CD4-positive, alpha-beta T cell (primary cell): ENCODE measurements at regions not wholly inside any gene's neighbourhood (a gene's known extent, or its start where the extent isn't known, plus 50 kb on each side); places are given as distances from the start of the nearest gene placed in this dataset.

ENCODE experiments used
- ATAC-seq: fragments of 200-7000 bp; cut with Tn5 transposase; one replicate; pipeline ENCODE4 v1.10.0; 2022; ENCODE audit warnings: mild to moderate bottlenecking; ENCODE audit not compliant: poor library complexity
- CTCF ChIA-PET: fragments of 350-600 bp; sonication (Branson Sonifier 250); formaldehyde crosslinking; loops from one replicate; lab custom pipeline; 2021; ENCODE audit warnings: antibody characterized with exemption, inconsistent platforms; lab: Charles Lee
- POLR2A ChIA-PET: fragments of 350-600 bp; sonication (Branson Sonifier 250); formaldehyde crosslinking; loops from one replicate; lab custom pipeline; 2021; ENCODE audit warnings: antibody characterized with exemption, inconsistent platforms; lab: Charles Lee
- DNase-seq, 14 experiments: peaks; one replicate each; pipeline ENCODE4 v3.0.0-alpha.2; 2013 to 2020; ENCODE audit warnings: mixed read lengths in 2 of 14
- H3K27ac ChIP-seq, 2 donors: one replicate each; pipeline versions ENCODE4 v1.5.1 to v1.7.0; 2013; ENCODE audit warnings: low read length in 2 of 2, low read depth in 1 of 2, mild to moderate bottlenecking in 1 of 2
- H3K27me3 ChIP-seq, 2 experiments: 1 replicate in 1 of 2; 2 replicates in 1 of 2; pipeline versions ENCODE4 v1.6.1 to v1.7.0; 2013; ENCODE audit warnings: low read length in 2 of 2, control low read depth in 1 of 2, mild to moderate bottlenecking in 1 of 2, moderate library complexity in 1 of 2; ENCODE audit not compliant: insufficient read depth in 2 of 2, control insufficient read depth in 1 of 2
- H3K36me3 ChIP-seq: one replicate; pipeline ENCODE4 v1.6.1; 2013; ENCODE audit warnings: low read length, control low read depth; ENCODE audit not compliant: insufficient read depth
- H3K4me1 ChIP-seq: one replicate; pipeline ENCODE4 v1.6.1; 2013; ENCODE audit warnings: low read length, control low read depth; ENCODE audit not compliant: insufficient read depth
- H3K4me3 ChIP-seq: one replicate; pipeline ENCODE4 v1.5.1; 2013; ENCODE audit warnings: mild to moderate bottlenecking, low read length, moderate library complexity
- H3K9me3 ChIP-seq, 2 experiments: 1 replicate in 1 of 2; 2 replicates in 1 of 2; pipeline versions ENCODE4 v1.6.1 to v1.7.0; 2013; ENCODE audit warnings: low read length in 2 of 2, mild to moderate bottlenecking in 2 of 2, control low read depth in 1 of 2, moderate library complexity in 1 of 2; ENCODE audit not compliant: control insufficient read depth in 1 of 2, insufficient read depth in 1 of 2
- H3K27ac Mint-ChIP-seq: one replicate; pipeline ENCODE4 v1.8.0; 2020; ENCODE audit warnings: mixed read lengths
- H3K27me3 Mint-ChIP-seq: one replicate; pipeline ENCODE4 v1.8.0; 2021; ENCODE audit warnings: mixed read lengths
- H3K36me3 Mint-ChIP-seq: one replicate; pipeline ENCODE4 v1.8.0; 2021; ENCODE audit warnings: low read depth, mixed read lengths
- H3K4me1 Mint-ChIP-seq: one replicate; pipeline ENCODE4 v1.8.0; 2021; ENCODE audit warnings: low read depth, mixed read lengths
- H3K4me3 Mint-ChIP-seq: one replicate; pipeline ENCODE4 v1.8.0; 2020; ENCODE audit warnings: mild to moderate bottlenecking, mixed read lengths
- H3K9me3 Mint-ChIP-seq: one replicate; pipeline ENCODE4 v1.8.0; 2020; ENCODE audit warnings: mixed read lengths
- CTCF ChIP-seq: fragments of 200-600 bp; IDR thresholded peaks from one replicate; pipeline ENCODE4 v1.8.0; 2022; ENCODE audit warnings: antibody characterized with exemption, mild to moderate bottlenecking
- intact Hi-C, 2 experiments: fragments of 100-400 bp; cut with DNase I in 1 of 2; cut with micrococcal nuclease in 1 of 2; formaldehyde crosslinking; loops; one replicate each; pipeline versions ENCODE4 v1.15.1 to v1.9.0; 2023 to 2025; cut with DNase I, micrococcal nuclease

- Histone ChIP-seq H3K4me3 (no peak overlapping the region), H3K36me3 (no peaks in the 10 kb centered on the region), H3K9me3 (no peaks in the 10 kb centered on the region), H3K27me3 (peaks cover 0 to 2% of the 10 kb centered on the region in 2 experiments), H3K27ac (no peak overlapping the region), H3K4me1 (no peaks in the 10 kb centered on the region)
- no peak overlapping the region for H3K27ac Mint-ChIP-seq
- H3K27me3 Mint-ChIP-seq = peaks cover 10% of the 10 kb centered on the region
- H3K9me3 Mint-ChIP-seq = no peaks in the 10 kb centered on the region
- intact Hi-C loops = no loop called here
- ATAC-seq (no peak), DNase-seq (no peak)
- CTCF ChIA-PET = no interaction called here
- TF ChIP-seq CTCF = no peak
- no peaks in the 10 kb centered on the region for H3K36me3 Mint-ChIP-seq
- no peaks in the 10 kb centered on the region for H3K4me1 Mint-ChIP-seq
- POLR2A ChIA-PET = no interaction called here
- no peak overlapping the region for H3K4me3 Mint-ChIP-seq
Observed at GRCh38 chr9:121576281-121577075, 75.0 kb upstream of the DAB2IP start.

DNA sequence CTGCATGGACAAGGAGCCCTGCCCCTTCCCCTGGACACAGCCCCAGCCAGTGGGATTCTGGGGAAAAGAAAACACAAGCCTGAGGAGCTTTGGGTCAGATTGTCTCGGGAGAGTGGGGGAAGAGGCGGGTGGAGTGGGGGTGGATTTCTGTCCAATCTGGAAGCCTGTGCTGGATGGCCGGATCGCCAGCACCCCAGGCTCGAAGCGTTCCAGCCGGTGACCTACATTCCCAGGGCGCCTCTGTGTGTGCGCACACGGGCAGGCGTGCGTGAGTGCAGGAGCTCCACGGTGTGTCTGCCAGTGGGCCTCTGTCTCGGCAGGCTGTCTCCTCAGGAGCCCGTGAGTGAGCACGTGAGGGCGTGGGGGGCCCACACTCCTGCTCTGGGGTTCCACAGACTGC is 74.3 kb upstream of the DAB2IP start:
- Mint-ChIP-seq H3K27ac (no peak overlapping the region), H3K36me3 (no peaks in the 10 kb centered on the region), H3K4me1 (no peaks in the 10 kb centered on the region), H3K4me3 (no peak overlapping the region), H3K9me3 (no peaks in the 10 kb centered on the region), H3K27me3 (peaks cover 10% of the 10 kb centered on the region)
- no peaks in the 10 kb centered on the region for H3K9me3 ChIP-seq
- peaks cover 0 to 7% of the 10 kb centered on the region in 2 experiments for H3K27me3 ChIP-seq
- no peak for TF ChIP-seq CTCF
- no peak for DNase-seq
- POLR2A ChIA-PET = no interaction called here
- no peaks in the 10 kb centered on the region for H3K4me1 ChIP-seq
- no peak overlapping the region for H3K27ac ChIP-seq
- no peak overlapping the region for H3K4me3 ChIP-seq
- CTCF ChIA-PET = no interaction called here
- ATAC-seq = no peak
- no peaks in the 10 kb centered on the region for H3K36me3 ChIP-seq
- intact Hi-C loops = no loop called here

DNA sequence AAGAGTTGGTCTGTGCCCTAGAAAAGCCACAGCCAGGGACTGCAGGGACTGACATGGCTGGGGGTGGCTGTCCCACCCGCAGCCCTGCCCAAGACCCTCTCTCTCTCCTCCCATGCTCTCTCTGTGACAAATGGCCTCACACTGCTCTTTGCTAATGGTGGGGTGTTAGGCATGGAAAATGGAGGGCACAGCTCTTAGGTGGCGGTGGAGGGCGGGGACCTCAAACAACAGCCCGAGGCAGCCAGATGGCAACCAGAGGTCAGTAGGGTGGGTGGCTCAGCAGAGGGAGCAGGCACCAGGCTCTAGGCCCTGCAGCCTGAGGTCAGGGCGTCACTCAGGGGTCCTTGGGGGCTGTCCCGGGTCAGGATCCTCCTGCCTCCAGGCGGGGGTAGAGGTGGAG is 73.9 kb upstream of the DAB2IP start:
- Histone ChIP-seq H3K4me1 (no peaks in the 10 kb centered on the region), H3K4me3 (no peak overlapping the region), H3K9me3 (no peaks in the 10 kb centered on the region), H3K27me3 (peaks cover 0 to 11% of the 10 kb centered on the region in 2 experiments), H3K36me3 (no peaks in the 10 kb centered on the region), H3K27ac (no peak overlapping the region)
- intact Hi-C loops = no loop called here
- no peak for DNase-seq
- H3K4me1 Mint-ChIP-seq = no peaks in the 10 kb centered on the region
- no peak for TF ChIP-seq CTCF
- H3K27ac Mint-ChIP-seq = no peak overlapping the region
- ChIA-PET CTCF (no interaction called here), POLR2A (no interaction called here)
- peaks cover 12% of the 10 kb centered on the region for H3K27me3 Mint-ChIP-seq
- no peak overlapping the region for H3K4me3 Mint-ChIP-seq
- no peak for ATAC-seq
- H3K36me3 Mint-ChIP-seq = no peaks in the 10 kb centered on the region
- H3K9me3 Mint-ChIP-seq = no peaks in the 10 kb centered on the region
